CD4-positive, alpha-beta memory T cell (primary cell): ENCODE measurements at regions not wholly inside any gene's neighbourhood (a gene's known extent, or its start where the extent isn't known, plus 50 kb on each side); places are given as distances from the start of the nearest gene placed in this dataset.
A peak's percentile ranks its signal among the peaks of the same experiment; 100 is the strongest.
"Not testable (repeated sequence)": the region's sequence is repeated elsewhere in the genome, so short reads cannot be mapped to it uniquely, and the experiment has no call there.

Source experiments
- CTCF ChIA-PET: fragments of 350-600 bp; sonication (Branson Sonifier 250); formaldehyde crosslinking; loops from one replicate; lab custom pipeline; 2021; ENCODE audit warnings: inconsistent platforms; ENCODE audit not compliant: partially characterized antibody; lab: Charles Lee
- POLR2A ChIA-PET: fragments of 350-600 bp; sonication (Branson Sonifier 250); formaldehyde crosslinking; loops from one replicate; lab custom pipeline; 2021; ENCODE audit not compliant: partially characterized antibody; lab: Charles Lee
- DNase-seq, 5 donors: peaks; one replicate each; pipeline versions ENCODE4 v3.0.0 to v3.0.0-alpha.2; 2020 to 2022; ENCODE audit warnings: mixed read lengths in 1 of 5
- H3K27ac ChIP-seq: one replicate; pipeline ENCODE4 v1.7.0; 2013; ENCODE audit warnings: low read depth, low read length
- H3K27me3 ChIP-seq: 2 replicates; pipeline ENCODE4 v1.7.0; 2013; ENCODE audit warnings: mild to moderate bottlenecking, low read length, moderate library complexity; ENCODE audit not compliant: insufficient read depth
- H3K36me3 ChIP-seq: 2 replicates; pipeline ENCODE4 v1.7.0; 2013; ENCODE audit warnings: mild to moderate bottlenecking, low read length, moderate library complexity; ENCODE audit not compliant: insufficient read depth
- H3K4me1 ChIP-seq: 2 replicates; pipeline ENCODE4 v1.7.0; 2013; ENCODE audit warnings: mild to moderate bottlenecking, low read length, moderate library complexity; ENCODE audit not compliant: insufficient read depth
- H3K4me3 ChIP-seq, 2 donors: one replicate each; pipeline ENCODE4 v1.7.0; 2013; ENCODE audit warnings: low read length in 2 of 2, mild to moderate bottlenecking in 1 of 2
- H3K9me3 ChIP-seq, 2 donors: one replicate each; pipeline ENCODE4 v1.7.0; 2013; ENCODE audit warnings: low read length in 2 of 2, control low read depth in 1 of 2; ENCODE audit not compliant: control insufficient read depth in 1 of 2
- H3K27ac Mint-ChIP-seq, 7 donors: one replicate each; pipeline ENCODE4 v1.8.0; 2020 to 2021; ENCODE audit warnings: mixed read lengths in 7 of 7, mild to moderate bottlenecking in 6 of 7, inconsistent platforms in 3 of 7, moderate library complexity in 3 of 7
- H3K27me3 Mint-ChIP-seq, 2 donors: one replicate each; pipeline ENCODE4 v1.8.0; 2020 to 2021; ENCODE audit warnings: mixed read lengths in 2 of 2
- H3K36me3 Mint-ChIP-seq, 2 donors: one replicate each; pipeline ENCODE4 v1.8.0; 2020 to 2021; ENCODE audit warnings: mixed read lengths in 2 of 2, inconsistent platforms in 1 of 2, mild to moderate bottlenecking in 1 of 2
- H3K4me1 Mint-ChIP-seq, 4 donors: one replicate each; pipeline ENCODE4 v1.8.0; 2020 to 2021; ENCODE audit warnings: mixed read lengths in 4 of 4, mild to moderate bottlenecking in 1 of 4
- H3K4me3 Mint-ChIP-seq, 8 donors: one replicate each; pipeline ENCODE4 v1.8.0; 2020 to 2021; ENCODE audit warnings: mixed read lengths in 8 of 8, mild to moderate bottlenecking in 7 of 8, moderate library complexity in 6 of 8, inconsistent platforms in 3 of 8
- H3K9me3 Mint-ChIP-seq, 8 donors: one replicate each; pipeline ENCODE4 v1.8.0; 2020 to 2021; ENCODE audit warnings: mixed read lengths in 8 of 8, mild to moderate bottlenecking in 5 of 8, inconsistent platforms in 3 of 8, moderate library complexity in 1 of 8
- intact Hi-C: fragments of 100-400 bp; cut with micrococcal nuclease; formaldehyde crosslinking; loops from one replicate; pipeline ENCODE4 v1.15.1; 2023

DNA sequence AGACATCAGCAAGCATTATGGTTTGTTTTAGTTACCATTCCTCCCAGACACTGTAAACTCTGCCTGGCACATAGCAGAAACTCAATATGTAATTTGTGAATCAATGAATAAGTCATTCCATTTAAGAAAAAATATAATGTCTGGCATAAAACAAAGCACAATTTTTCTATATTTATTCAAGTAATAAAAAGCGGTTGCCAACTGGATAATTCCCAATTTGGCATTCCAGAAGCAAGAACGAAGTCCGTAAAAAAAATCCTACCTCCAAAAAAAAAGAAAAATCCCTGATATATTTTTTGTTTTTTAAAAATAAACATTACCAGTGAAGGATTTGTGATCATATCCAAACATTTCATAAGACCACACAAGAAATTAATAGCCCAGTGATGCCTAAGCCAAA, 351.3 kb upstream of the LRRTM4 start:
- CTCF ChIA-PET: interaction anchor here (1.0 kb wide), 1 partner anchor 10 kb away, joined by 3 read pairs; no protein-coding TSS in a partner anchor

GRCh38 chr2:77900211-77900610, 378.0 kb upstream of the LRRTM4 start:
- H3K27ac Mint-ChIP-seq, H3K4me1 Mint-ChIP-seq, H3K9me3 ChIP-seq, H3K4me1 ChIP-seq, intact Hi-C loops, H3K36me3 ChIP-seq, H3K4me3 ChIP-seq, H3K27me3 ChIP-seq, H3K4me3 Mint-ChIP-seq, H3K36me3 Mint-ChIP-seq, H3K27me3 Mint-ChIP-seq, H3K27ac ChIP-seq, POLR2A ChIA-PET, CTCF ChIA-PET: not testable (repeated sequence)
- peaks cover 3 to 30% (median 16%) of the 10 kb centered on the region in 8 donors for H3K9me3 Mint-ChIP-seq
- DNase-seq: peak in 1 of 5 donors; percentile 13

More for the DNA sequence above, 351.3 kb upstream of the LRRTM4 start:
- Mint-ChIP-seq H3K4me1 (no peaks in the 10 kb centered on the region), H3K4me3 (no peak overlapping the region), H3K27ac (no peak overlapping the region), H3K36me3 (no peaks in the 10 kb centered on the region), H3K9me3 (peaks cover 0 to 27% (median 13%) of the 10 kb centered on the region in 8 donors), H3K27me3 (no peaks in the 10 kb centered on the region)
- POLR2A ChIA-PET: no interaction called here
- no peaks in the 10 kb centered on the region for H3K9me3 ChIP-seq
- H3K36me3 ChIP-seq: no peaks in the 10 kb centered on the region
- H3K27me3 ChIP-seq: no peaks in the 10 kb centered on the region
- no peak overlapping the region for H3K4me3 ChIP-seq
- intact Hi-C loops: no loop called here
- no peak for DNase-seq
- H3K4me1 ChIP-seq: no peaks in the 10 kb centered on the region
- no peak overlapping the region for H3K27ac ChIP-seq

GRCh38 chr2:77910136-77910535, 388.0 kb upstream of the LRRTM4 start:
- Histone ChIP-seq H3K4me1 (no peaks in the 10 kb centered on the region), H3K27ac (no peak overlapping the region), H3K36me3 (no peaks in the 10 kb centered on the region), H3K4me3 (no peak overlapping the region), H3K9me3 (no peaks in the 10 kb centered on the region), H3K27me3 (no peaks in the 10 kb centered on the region)
- no peak overlapping the region for H3K27ac Mint-ChIP-seq
- CTCF ChIA-PET: no interaction called here
- H3K4me1 Mint-ChIP-seq: no peaks in the 10 kb centered on the region
- POLR2A ChIA-PET: no interaction called here
- no peak for DNase-seq
- H3K36me3 Mint-ChIP-seq: no peaks in the 10 kb centered on the region
- no peak overlapping the region for H3K4me3 Mint-ChIP-seq
- no peaks in the 10 kb centered on the region for H3K27me3 Mint-ChIP-seq
- intact Hi-C loops: no loop called here
- peaks cover 4 to 31% (median 17%) of the 10 kb centered on the region in 8 donors for H3K9me3 Mint-ChIP-seq

GRCh38 chr2:77920838-77921366, 398.7 kb upstream of the LRRTM4 start:
- Histone ChIP-seq H3K36me3 (no peaks in the 10 kb centered on the region), H3K27ac (no peak overlapping the region), H3K4me1 (no peaks in the 10 kb centered on the region), H3K27me3 (no peaks in the 10 kb centered on the region), H3K4me3 (no peak overlapping the region), H3K9me3 (no peaks in the 10 kb centered on the region)
- Mint-ChIP-seq H3K4me1 (no peaks in the 10 kb centered on the region), H3K27ac (no peak overlapping the region), H3K9me3 (peaks cover 0 to 19% (median 13%) of the 10 kb centered on the region in 8 donors), H3K27me3 (no peaks in the 10 kb centered on the region), H3K4me3 (no peak overlapping the region), H3K36me3 (no peaks in the 10 kb centered on the region)
- CTCF ChIA-PET: no interaction called here
- DNase-seq: no peak
- POLR2A ChIA-PET: no interaction called here
- intact Hi-C loops: no loop called here

GRCh38 chr2:77922567-77922966, 400.4 kb upstream of the LRRTM4 start:
- intact Hi-C loops: no loop called here
- H3K27ac ChIP-seq: no peak overlapping the region
- no peak overlapping the region for H3K27ac Mint-ChIP-seq
- no peaks in the 10 kb centered on the region for H3K4me1 ChIP-seq
- H3K4me1 Mint-ChIP-seq: no peaks in the 10 kb centered on the region
- ChIA-PET POLR2A (no interaction called here), CTCF (no interaction called here)
- H3K27me3 Mint-ChIP-seq: no peaks in the 10 kb centered on the region
- no peak overlapping the region for H3K4me3 ChIP-seq
- peaks cover 0 to 27% (median 14%) of the 10 kb centered on the region in 8 donors for H3K9me3 Mint-ChIP-seq
- no peaks in the 10 kb centered on the region for H3K9me3 ChIP-seq
- H3K36me3 ChIP-seq: no peaks in the 10 kb centered on the region
- H3K36me3 Mint-ChIP-seq: no peaks in the 10 kb centered on the region
- no peak overlapping the region for H3K4me3 Mint-ChIP-seq
- DNase-seq: no peak
- no peaks in the 10 kb centered on the region for H3K27me3 ChIP-seq

GRCh38 chr2:77937366-77937765, 415.2 kb upstream of the LRRTM4 start:
- POLR2A ChIA-PET: no interaction called here
- Histone ChIP-seq H3K27me3 (no peaks in the 10 kb centered on the region), H3K4me1 (no peaks in the 10 kb centered on the region), H3K4me3 (no peak overlapping the region), H3K36me3 (no peaks in the 10 kb centered on the region), H3K27ac (no peak overlapping the region), H3K9me3 (no peaks in the 10 kb centered on the region)
- intact Hi-C loops: no loop called here
- Mint-ChIP-seq H3K27me3 (no peaks in the 10 kb centered on the region), H3K36me3 (no peaks in the 10 kb centered on the region), H3K9me3 (peaks cover 0 to 21% (median 6%) of the 10 kb centered on the region in 8 donors), H3K27ac (no peak overlapping the region), H3K4me1 (no peaks in the 10 kb centered on the region), H3K4me3 (no peak overlapping the region)
- CTCF ChIA-PET: no interaction called here
- DNase-seq: no peak

DNA sequence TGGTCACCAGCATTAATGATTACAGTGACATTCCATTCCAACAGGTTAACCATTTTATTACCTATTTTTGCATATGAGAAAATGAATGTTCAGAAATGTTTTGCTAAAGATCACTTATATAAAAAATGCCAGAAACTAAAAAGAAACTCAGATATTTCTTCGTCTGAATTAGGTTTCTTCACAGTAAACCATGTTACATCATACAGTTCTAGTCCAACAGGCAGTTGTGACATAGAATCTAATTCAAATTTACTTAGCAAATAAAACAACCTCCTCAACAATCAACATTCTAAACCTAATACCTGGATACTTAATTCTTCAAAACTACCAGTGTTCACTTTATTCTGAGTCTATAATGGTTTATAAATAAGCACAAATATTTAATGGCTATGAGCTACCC, 416.3 kb upstream of the LRRTM4 start:
- H3K27ac Mint-ChIP-seq: no peak overlapping the region
- POLR2A ChIA-PET: no interaction called here
- intact Hi-C loops: no loop called here

GRCh38 chr2:77939370-77939769, 417.2 kb upstream of the LRRTM4 start:
- no peak for DNase-seq
- intact Hi-C loops: no loop called here
- ChIA-PET CTCF (no interaction called here), POLR2A (no interaction called here)
- Mint-ChIP-seq H3K36me3 (no peaks in the 10 kb centered on the region), H3K27ac (no peak overlapping the region), H3K4me1 (no peaks in the 10 kb centered on the region), H3K4me3 (no peak overlapping the region), H3K27me3 (no peaks in the 10 kb centered on the region), H3K9me3 (peaks cover 0 to 22% (median 9%) of the 10 kb centered on the region in 8 donors)
- Histone ChIP-seq H3K4me3 (no peak overlapping the region), H3K27me3 (no peaks in the 10 kb centered on the region), H3K27ac (no peak overlapping the region), H3K9me3 (no peaks in the 10 kb centered on the region), H3K4me1 (no peaks in the 10 kb centered on the region), H3K36me3 (no peaks in the 10 kb centered on the region)

More for the DNA sequence above, 416.3 kb upstream of the LRRTM4 start:
- CTCF ChIA-PET: no interaction called here
- no peaks in the 10 kb centered on the region for H3K27me3 ChIP-seq
- H3K36me3 Mint-ChIP-seq: no peaks in the 10 kb centered on the region
- no peaks in the 10 kb centered on the region for H3K36me3 ChIP-seq
- DNase-seq: no peak
- H3K27ac ChIP-seq: no peak overlapping the region
- H3K4me3 Mint-ChIP-seq: no peak overlapping the region
- H3K4me1 ChIP-seq: no peaks in the 10 kb centered on the region
- no peak overlapping the region for H3K4me3 ChIP-seq
- H3K4me1 Mint-ChIP-seq: no peaks in the 10 kb centered on the region
- H3K27me3 Mint-ChIP-seq: no peaks in the 10 kb centered on the region
- peaks cover 0 to 17% (median 7%) of the 10 kb centered on the region in 8 donors for H3K9me3 Mint-ChIP-seq
- no peaks in the 10 kb centered on the region for H3K9me3 ChIP-seq
